ENCODE measurements at regions not wholly inside any gene's neighbourhood (a gene's known extent, or its start where the extent isn't known, plus 50 kb on each side); places are given as distances from the start of the nearest gene placed in this dataset.
"Not testable (repeated sequence)": the region's sequence is repeated elsewhere in the genome, so short reads cannot be mapped to it uniquely, and the experiment has no call there.

- no peak for DNase-seq (ENCODE audit: low spot score in 2 of 2)
- Histone ChIP-seq H3K27me3 (ENCODE audit: low read depth) (no peaks in the 10 kb centered on the region), H3K9me3 (no peaks in the 10 kb centered on the region), H3K4me3 (no peak overlapping the region), H3K36me3 (replicated peaks) (no peaks in the 10 kb centered on the region), H3K4me1 (no peaks in the 10 kb centered on the region)
- in situ Hi-C loops (cut with MboI; ENCODE audit: low sequenced_read_pairs): no loop called here
Observed at GRCh38 chr2:163953390-163953907, 217.6 kb upstream of the FIGN start.

- Histone ChIP-seq H3K4me1 (no peaks in the 10 kb centered on the region), H3K36me3 (replicated peaks) (no peaks in the 10 kb centered on the region), H3K27me3 (ENCODE audit: low read depth) (no peaks in the 10 kb centered on the region), H3K4me3 (no peak overlapping the region), H3K9me3 (no peaks in the 10 kb centered on the region)
- DNase-seq (ENCODE audit: low spot score in 2 of 2): no peak
- in situ Hi-C loops (cut with MboI; ENCODE audit: low sequenced_read_pairs): no loop called here
Observed at GRCh38 chr2:163951312-163951711, 215.5 kb upstream of the FIGN start.

- in situ Hi-C loops (cut with MboI; ENCODE audit: low sequenced_read_pairs): no loop called here
- Histone ChIP-seq H3K27me3 (ENCODE audit: low read depth) (no peaks in the 10 kb centered on the region), H3K4me3 (no peak overlapping the region), H3K4me1 (no peaks in the 10 kb centered on the region), H3K36me3 (replicated peaks) (no peaks in the 10 kb centered on the region), H3K9me3 (no peaks in the 10 kb centered on the region)
- no peak for DNase-seq (ENCODE audit: low spot score in 2 of 2)
Observed at GRCh38 chr2:163949693-163950092, 213.9 kb upstream of the FIGN start.

GRCh38 chr2:163944347-163944737 is 208.5 kb upstream of the FIGN start:
- H3K27me3 ChIP-seq (ENCODE audit: low read depth): no peaks in the 10 kb centered on the region
- no peak overlapping the region for H3K4me3 ChIP-seq
- no peaks in the 10 kb centered on the region for H3K9me3 ChIP-seq
- DNase-seq (ENCODE audit: low spot score in 2 of 2): no peak
- H3K36me3 ChIP-seq (replicated peaks): no peaks in the 10 kb centered on the region
- in situ Hi-C loops (cut with MboI; ENCODE audit: low sequenced_read_pairs): no loop called here
- H3K4me1 ChIP-seq: 0 out of 2 replicates have a peak, but pooled peaks cover 2% of the 10 kb centered on the region

GRCh38 chr2:163943403-163944346 is 207.9 kb upstream of the FIGN start:
- in situ Hi-C loops (cut with MboI; ENCODE audit: low sequenced_read_pairs): no loop called here
- DNase-seq (ENCODE audit: low spot score in 2 of 2): no peak
- Histone ChIP-seq H3K9me3 (no peaks in the 10 kb centered on the region), H3K4me1 (0 out of 2 replicates have a peak, but pooled peaks cover 2% of the 10 kb centered on the region), H3K4me3 (no peak overlapping the region), H3K27me3 (ENCODE audit: low read depth) (no peaks in the 10 kb centered on the region), H3K36me3 (replicated peaks) (no peaks in the 10 kb centered on the region)

- Histone ChIP-seq H3K36me3 (replicated peaks) (no peaks in the 10 kb centered on the region), H3K4me3 (no peak overlapping the region), H3K4me1 (peaks cover 7% of the 10 kb centered on the region), H3K9me3 (no peaks in the 10 kb centered on the region), H3K27me3 (ENCODE audit: low read depth) (no peaks in the 10 kb centered on the region)
- no peak for DNase-seq (ENCODE audit: low spot score in 2 of 2)
- in situ Hi-C loops (cut with MboI; ENCODE audit: low sequenced_read_pairs): no loop called here
Observed at GRCh38 chr2:163934131-163934530, 198.3 kb upstream of the FIGN start.

- Histone ChIP-seq H3K4me1 (peaks cover 5% of the 10 kb centered on the region), H3K9me3 (no peaks in the 10 kb centered on the region), H3K27me3 (ENCODE audit: low read depth) (no peaks in the 10 kb centered on the region), H3K36me3 (replicated peaks) (no peaks in the 10 kb centered on the region), H3K4me3 (no peak overlapping the region)
- no peak for DNase-seq (ENCODE audit: low spot score in 2 of 2)
- in situ Hi-C loops (cut with MboI; ENCODE audit: low sequenced_read_pairs): no loop called here
Observed at GRCh38 chr2:163919717-163920116, 183.9 kb upstream of the FIGN start.

- DNase-seq (ENCODE audit: low spot score in 2 of 2); H3K4me3 ChIP-seq; in situ Hi-C loops (cut with MboI; ENCODE audit: low sequenced_read_pairs); H3K27me3 ChIP-seq (ENCODE audit: low read depth); H3K4me1 ChIP-seq; H3K36me3 ChIP-seq (replicated peaks); H3K9me3 ChIP-seq: not testable (repeated sequence)
Observed at GRCh38 chr2:163914486-163914885, 178.7 kb upstream of the FIGN start.

GRCh38 chr2:163913532-163913944 is 177.7 kb upstream of the FIGN start:
- H3K4me1 ChIP-seq; in situ Hi-C loops (cut with MboI; ENCODE audit: low sequenced_read_pairs); H3K4me3 ChIP-seq; H3K9me3 ChIP-seq; DNase-seq (ENCODE audit: low spot score in 2 of 2); H3K27me3 ChIP-seq (ENCODE audit: low read depth); H3K36me3 ChIP-seq (replicated peaks): not testable (repeated sequence)

- Histone ChIP-seq H3K4me3 (no peak overlapping the region), H3K27me3 (ENCODE audit: low read depth) (no peaks in the 10 kb centered on the region), H3K36me3 (replicated peaks) (no peaks in the 10 kb centered on the region), H3K9me3 (no peaks in the 10 kb centered on the region), H3K4me1 (no peaks in the 10 kb centered on the region)
- in situ Hi-C loops (cut with MboI; ENCODE audit: low sequenced_read_pairs): no loop called here
- no peak for DNase-seq (ENCODE audit: low spot score in 2 of 2)
Observed at GRCh38 chr2:163909411-163910080, 173.7 kb upstream of the FIGN start.

- DNase-seq (ENCODE audit: low spot score in 2 of 2): no peak
- Histone ChIP-seq H3K9me3 (no peaks in the 10 kb centered on the region; the same call in 1 of the 2 replicates), H3K36me3 (replicated peaks) (no peaks in the 10 kb centered on the region), H3K4me1 (no peaks in the 10 kb centered on the region), H3K27me3 (ENCODE audit: low read depth) (no peaks in the 10 kb centered on the region), H3K4me3 (no peak overlapping the region)
- in situ Hi-C loops (cut with MboI; ENCODE audit: low sequenced_read_pairs): no loop called here
Observed at GRCh38 chr2:163906410-163906809, 170.6 kb upstream of the FIGN start.

GRCh38 chr2:163897799-163898198 is 162.0 kb upstream of the FIGN start:
- no peaks in the 10 kb centered on the region for H3K27me3 ChIP-seq (ENCODE audit: low read depth)
- no peaks in the 10 kb centered on the region for H3K36me3 ChIP-seq (replicated peaks)
- in situ Hi-C loops (cut with MboI; ENCODE audit: low sequenced_read_pairs): no loop called here
- H3K9me3 ChIP-seq: no peaks in the 10 kb centered on the region; the same call in 1 of the 2 replicates
- H3K4me1 ChIP-seq: no peaks in the 10 kb centered on the region
- no peak for DNase-seq (ENCODE audit: low spot score in 2 of 2)
- H3K4me3 ChIP-seq: no peak overlapping the region

GRCh38 chr2:163893444-163893843 is 157.6 kb upstream of the FIGN start:
- DNase-seq (ENCODE audit: low spot score in 2 of 2); in situ Hi-C loops (cut with MboI; ENCODE audit: low sequenced_read_pairs); H3K4me1 ChIP-seq; H3K9me3 ChIP-seq; H3K36me3 ChIP-seq (replicated peaks); H3K4me3 ChIP-seq; H3K27me3 ChIP-seq (ENCODE audit: low read depth): not testable (repeated sequence)

GRCh38 chr2:163888591-163888990 is 152.8 kb upstream of the FIGN start:
- in situ Hi-C loops (cut with MboI; ENCODE audit: low sequenced_read_pairs): no loop called here
- no peaks in the 10 kb centered on the region for H3K4me1 ChIP-seq
- DNase-seq (ENCODE audit: low spot score in 2 of 2): no peak

More at GRCh38 chr2:163888591-163888990, 152.8 kb upstream of the FIGN start:
- Histone ChIP-seq H3K36me3 (replicated peaks) (no peaks in the 10 kb centered on the region), H3K9me3 (no peaks in the 10 kb centered on the region), H3K4me3 (no peak overlapping the region), H3K27me3 (ENCODE audit: low read depth) (no peaks in the 10 kb centered on the region)
